IPS-18c (cell line): ENCODE measurements at regions not wholly inside any gene's neighbourhood (a gene's known extent, or its start where the extent isn't known, plus 50 kb on each side); places are given as distances from the start of the nearest gene placed in this dataset.
"Not testable (repeated sequence)": the region's sequence is repeated elsewhere in the genome, so short reads cannot be mapped to it uniquely, and the experiment has no call there.

Source experiments
- H3K4me3 ChIP-seq: 2 replicates; pipeline ENCODE4 v1.7.0; 2013; ENCODE audit warnings: low read depth, mild to moderate bottlenecking, low read length, moderate library complexity; ENCODE audit not compliant: insufficient read depth
- H3K9me3 ChIP-seq: one replicate; pipeline ENCODE4 v1.6.1; 2013; ENCODE audit warnings: mild to moderate bottlenecking, low read length, moderate library complexity; ENCODE audit not compliant: control insufficient read depth, insufficient read depth

DNA sequence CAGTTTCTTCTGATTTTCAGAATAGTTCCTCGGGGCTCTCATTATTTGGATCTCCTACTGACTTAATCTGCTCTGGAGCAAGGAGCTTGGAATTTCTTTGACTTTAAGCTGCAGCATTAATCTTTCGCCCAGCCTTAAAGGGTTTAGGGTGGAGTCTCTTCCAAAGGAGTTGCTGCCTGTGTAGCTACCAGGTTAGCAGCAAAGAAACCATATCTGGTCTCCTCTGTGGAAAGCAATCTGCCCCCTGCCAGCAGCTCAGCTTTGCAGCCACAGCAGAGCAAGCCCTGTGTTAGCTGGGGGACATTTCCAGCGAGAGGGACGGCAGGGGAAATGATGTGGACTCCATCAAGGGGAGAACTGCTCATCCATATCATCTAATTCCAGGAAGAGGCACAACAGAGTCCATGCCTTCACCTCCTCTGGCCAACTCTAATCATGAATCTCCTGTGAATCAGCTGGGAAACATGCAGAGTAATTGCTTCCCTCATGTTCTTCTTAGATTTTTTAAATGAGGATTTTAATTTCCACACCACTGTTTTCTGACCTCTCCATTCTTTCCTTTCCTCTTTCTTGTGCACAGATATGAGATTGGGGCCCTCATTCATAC is 827.6 kb upstream of the CA10 start:
- Histone ChIP-seq H3K4me3 (no peak overlapping the region), H3K9me3 (no peaks in the 10 kb centered on the region)

DNA sequence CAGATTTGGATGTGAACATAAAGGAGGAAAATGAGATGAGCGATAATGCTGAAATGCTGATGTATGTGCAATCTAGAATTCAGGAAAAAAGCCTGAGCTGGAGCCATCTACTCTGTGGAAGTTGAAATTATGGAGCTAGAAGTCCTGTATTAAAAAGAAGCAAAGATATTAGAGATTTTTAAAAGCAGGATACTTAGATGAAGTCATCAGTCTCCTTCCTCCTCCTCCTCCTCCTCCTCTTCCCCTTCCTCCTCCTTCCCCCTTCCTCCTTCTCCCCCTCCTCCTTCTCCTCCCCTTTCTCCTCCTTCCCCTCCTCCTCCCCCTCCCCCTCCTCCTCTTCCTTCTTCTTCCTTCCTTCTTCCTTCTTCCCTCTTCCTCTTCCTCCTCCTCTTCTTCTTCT is 823.8 kb upstream of the CA10 start:
- Histone ChIP-seq H3K4me3 (no peak overlapping the region), H3K9me3 (no peaks in the 10 kb centered on the region)

- no peak overlapping the region for H3K4me3 ChIP-seq
- no peaks in the 10 kb centered on the region for H3K9me3 ChIP-seq
These were observed 821.4 kb upstream of the CA10 start for GRCh38 chr17:52979921-52980320.

- no peaks in the 10 kb centered on the region for H3K9me3 ChIP-seq
- H3K4me3 ChIP-seq = no peak overlapping the region
These were observed 807.3 kb upstream of the CA10 start for GRCh38 chr17:52965856-52966255.

DNA sequence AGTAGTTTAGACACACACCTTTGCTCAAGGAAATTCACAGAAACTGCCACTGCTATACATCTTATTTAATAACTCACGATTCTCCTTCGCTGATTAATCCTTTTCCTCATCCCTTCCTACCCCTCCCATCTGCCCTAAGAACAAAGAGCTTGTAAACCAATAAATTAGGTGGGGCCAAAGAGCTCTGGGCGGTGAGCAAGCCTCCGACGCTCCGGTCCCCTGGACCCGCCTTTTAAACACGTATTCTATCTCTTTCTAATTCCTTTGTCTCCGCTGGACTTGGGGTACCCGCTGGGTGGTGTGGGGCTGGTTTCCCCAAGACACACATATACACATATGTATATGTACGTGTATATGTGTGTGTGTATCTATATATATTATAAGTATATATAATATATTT is 803.2 kb upstream of the CA10 start:
- H3K9me3 ChIP-seq, H3K4me3 ChIP-seq: not testable (repeated sequence)

GRCh38 chr17:52957411-52957810 is 798.9 kb upstream of the CA10 start:
- Histone ChIP-seq H3K9me3 (no peaks in the 10 kb centered on the region), H3K4me3 (no peak overlapping the region)

DNA sequence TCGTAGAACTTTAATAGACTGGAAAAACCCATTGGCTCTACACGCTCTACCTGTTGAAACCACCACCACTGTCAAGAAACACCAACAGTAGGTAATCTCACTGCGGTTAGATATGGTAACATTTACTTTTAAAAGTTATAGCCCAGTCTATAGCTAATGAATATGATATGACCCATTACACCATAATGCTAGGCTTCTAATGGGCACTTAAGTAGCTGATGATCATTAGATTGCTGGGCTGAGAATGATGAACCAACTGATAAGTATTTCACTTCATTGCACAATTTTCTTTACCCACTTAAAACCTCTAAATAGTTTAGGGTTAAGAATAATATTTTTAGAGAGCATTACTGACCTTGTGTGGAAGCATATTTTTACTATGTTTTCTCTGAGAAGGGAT is 788.9 kb upstream of the CA10 start:
- Histone ChIP-seq H3K9me3 (no peaks in the 10 kb centered on the region), H3K4me3 (no peak overlapping the region)

DNA sequence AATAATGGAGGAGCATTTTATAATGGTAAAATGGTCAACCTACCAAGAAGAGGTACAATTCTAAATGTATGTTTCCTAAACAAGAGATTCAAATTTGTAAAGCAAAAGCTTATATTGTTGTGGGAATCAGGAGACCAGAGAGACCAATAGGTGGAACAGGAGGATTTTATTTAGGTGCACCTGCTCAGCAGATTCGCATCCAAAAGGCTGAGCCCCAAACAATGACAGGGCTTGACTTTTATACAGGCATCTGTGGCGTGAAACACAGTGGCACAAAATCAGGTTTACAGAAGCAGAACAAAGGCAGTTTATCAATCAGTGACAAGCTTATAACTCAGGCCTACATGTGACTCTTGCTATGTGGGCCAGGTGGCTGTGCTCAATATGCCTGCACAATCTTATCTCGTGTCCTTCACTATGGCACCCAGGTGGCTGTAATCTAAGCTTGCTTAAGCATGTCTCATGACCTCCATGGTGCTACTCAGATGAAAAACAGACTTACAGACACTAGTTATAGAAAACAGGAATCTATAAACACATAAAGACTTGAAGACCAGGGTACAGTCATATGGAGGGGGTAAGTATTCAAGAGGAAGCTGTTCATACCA is 780.2 kb upstream of the CA10 start:
- Histone ChIP-seq H3K9me3 (peaks cover 2% of the 10 kb centered on the region), H3K4me3 (no peak overlapping the region)

GRCh38 chr17:52930581-52930980 is 772.1 kb upstream of the CA10 start:
- Histone ChIP-seq H3K4me3 (no peak overlapping the region), H3K9me3 (no peaks in the 10 kb centered on the region)

- no peaks in the 10 kb centered on the region for H3K9me3 ChIP-seq
- H3K4me3 ChIP-seq = no peak overlapping the region
These were observed 771.6 kb upstream of the CA10 start for GRCh38 chr17:52930145-52930544.

GRCh38 chr17:52923658-52924057 is 765.1 kb upstream of the CA10 start:
- Histone ChIP-seq H3K4me3 (no peak overlapping the region), H3K9me3 (no peaks in the 10 kb centered on the region)

GRCh38 chr17:52899235-52899634 is 740.7 kb upstream of the CA10 start:
- Histone ChIP-seq H3K4me3 (no peak overlapping the region), H3K9me3 (no peaks in the 10 kb centered on the region)

DNA sequence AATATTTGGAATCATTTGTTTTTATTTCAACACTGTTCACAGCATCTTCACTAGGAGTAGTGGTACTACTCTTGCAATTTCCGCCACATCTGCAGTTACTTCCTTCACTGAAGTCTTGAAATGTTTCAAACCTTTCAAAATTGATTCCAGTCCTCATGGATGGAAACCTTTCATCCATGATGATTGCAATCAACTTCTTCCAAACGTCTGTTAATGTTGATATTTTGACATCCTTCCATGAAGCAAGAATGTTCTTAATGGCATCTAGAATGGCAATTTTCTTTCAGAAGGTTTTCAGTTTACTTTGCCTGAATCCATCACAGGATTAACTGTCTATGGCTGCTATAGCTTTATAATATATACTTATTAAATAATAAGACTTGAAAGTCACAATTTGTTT is 736.8 kb upstream of the CA10 start:
- no peak overlapping the region for H3K4me3 ChIP-seq
- H3K9me3 ChIP-seq = no peaks in the 10 kb centered on the region

DNA sequence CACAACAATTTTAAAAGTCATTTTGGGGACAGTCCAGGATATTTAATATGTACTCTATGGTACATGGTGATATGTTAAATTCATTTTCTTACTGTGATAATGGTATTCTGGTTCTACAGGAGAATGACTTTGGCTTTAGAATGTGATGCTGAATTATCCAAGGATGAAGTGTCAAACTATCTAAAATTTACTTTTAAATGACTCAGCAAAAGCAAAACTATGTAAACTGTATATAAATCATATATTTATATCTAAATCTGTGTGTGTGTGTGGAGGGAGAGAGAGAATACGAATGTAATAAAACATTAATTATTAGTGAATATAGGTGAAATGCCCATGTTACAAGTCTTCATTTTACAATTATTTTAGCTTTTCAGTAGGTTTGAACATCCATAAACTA is 733.8 kb upstream of the CA10 start:
- Histone ChIP-seq H3K9me3 (no peaks in the 10 kb centered on the region), H3K4me3 (no peak overlapping the region)

GRCh38 chr17:52885882-52886281 is 727.4 kb upstream of the CA10 start:
- Histone ChIP-seq H3K9me3 (no peaks in the 10 kb centered on the region), H3K4me3 (no peak overlapping the region)

GRCh38 chr17:52883907-52884491 is 725.5 kb upstream of the CA10 start:
- H3K4me3 ChIP-seq, H3K9me3 ChIP-seq: not testable (repeated sequence)

DNA sequence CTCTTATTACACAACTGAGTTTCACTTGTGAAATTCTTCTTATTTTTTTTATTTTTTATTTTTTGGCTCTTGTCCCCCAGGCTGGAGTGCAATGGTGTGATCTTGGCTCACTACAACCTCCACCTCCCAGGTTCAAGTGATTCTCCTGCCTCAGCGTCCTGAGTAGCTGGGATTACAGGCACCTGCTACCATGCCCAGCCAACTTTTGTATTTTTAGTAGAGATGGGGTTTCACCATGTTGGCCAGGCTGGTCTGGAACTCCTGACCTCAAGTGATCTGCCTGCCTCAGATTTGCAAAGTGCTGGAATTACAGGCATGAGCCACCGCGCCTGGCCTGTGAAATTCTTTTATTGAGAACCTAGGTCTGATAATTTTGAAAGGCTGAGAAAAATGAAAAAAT is 688.3 kb upstream of the CA10 start:
- H3K9me3 ChIP-seq, H3K4me3 ChIP-seq: not testable (repeated sequence)

DNA sequence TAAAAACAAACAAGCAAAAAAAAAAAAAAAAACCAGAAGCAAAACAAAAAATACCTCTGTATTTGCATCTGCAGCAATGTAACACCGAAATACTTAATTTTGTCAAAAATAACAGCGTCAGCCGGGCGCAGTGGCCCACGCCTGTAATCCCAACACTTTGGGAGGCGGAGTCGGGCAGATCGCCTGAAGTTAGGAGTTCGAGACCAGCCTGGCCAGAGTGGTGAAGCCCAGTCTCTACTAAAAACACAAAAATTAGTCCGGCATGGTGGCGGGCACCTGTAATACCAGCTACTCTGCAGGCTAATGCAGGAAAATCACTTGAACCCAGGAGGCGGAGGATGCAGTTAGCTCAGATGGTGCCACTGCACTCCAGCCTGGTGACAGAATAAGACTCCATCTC is 683.5 kb upstream of the CA10 start:
- Histone ChIP-seq H3K9me3 (no peaks in the 10 kb centered on the region), H3K4me3 (no peak overlapping the region)

- Histone ChIP-seq H3K9me3 (no peaks in the 10 kb centered on the region), H3K4me3 (no peak overlapping the region)
These were observed 679.0 kb upstream of the CA10 start for GRCh38 chr17:52837492-52837891.
